ENCODE measurements at regions not wholly inside any gene's neighbourhood (a gene's known extent, or its start where the extent isn't known, plus 50 kb on each side); places are given as distances from the start of the nearest gene placed in this dataset.

DNA sequence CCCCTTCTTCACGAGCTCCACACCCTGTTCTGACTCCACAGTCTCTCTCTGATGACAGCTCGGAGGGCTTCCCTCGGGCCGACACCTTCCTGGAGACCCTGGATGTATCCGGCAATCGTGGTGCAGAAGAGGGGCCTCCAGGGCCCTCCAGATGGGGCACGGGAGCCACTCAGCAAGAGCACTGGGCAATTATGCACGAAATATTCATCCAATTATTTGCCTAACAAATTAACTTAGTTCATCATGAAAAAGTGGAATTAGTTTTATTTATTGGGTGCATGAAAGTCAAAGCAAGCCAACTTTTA, 277.3 kb upstream of the HDAC4 start:
- in situ Hi-C loops (cut with MboI) = no loop called here
- Histone ChIP-seq H3K9me1 (ENCODE audit: control insufficient read depth, insufficient read depth, low read length) (no peaks in the 10 kb centered on the region), H3K27me3 (ENCODE audit: control insufficient read depth in 2 of 2, insufficient read depth in 2 of 2, low read length in 2 of 2) (peaks cover 0 to 24% of the 10 kb centered on the region in 2 experiments; a peak in 2 of 5 replicates), H3K79me2 (ENCODE audit: control insufficient read depth, insufficient read depth, low read length) (no peaks in the 10 kb centered on the region), H3K4me3 (no peak overlapping the region), H3K36me3 (ENCODE audit: control insufficient read depth, insufficient read depth, low read length) (no peaks in the 10 kb centered on the region), H3K9me3 (replicated peaks; ENCODE audit: control insufficient read depth, insufficient read depth, low read depth, low read length) (no peaks in the 10 kb centered on the region), H2AFZ (ENCODE audit: low read depth, low read length) (no peak overlapping the region), H3K4me2 (ENCODE audit: insufficient read depth, low read length) (no peak overlapping the region), H3K27ac (ENCODE audit: extremely low read depth, low read depth, low read length) (no peak overlapping the region), H4K20me1 (replicated peaks; ENCODE audit: control insufficient read depth, insufficient read depth, low read length) (no peaks in the 10 kb centered on the region), H3K9ac (ENCODE audit: insufficient read depth in 1 of 2, low read depth in 2 of 2, low read length in 2 of 2) (no peak overlapping the region), H3K4me1 (replicated peaks in 1 of 2; ENCODE audit: control insufficient read depth in 2 of 2, insufficient read depth in 2 of 2, low read length in 2 of 2) (no peaks in the 10 kb centered on the region)
- CTCF ChIA-PET (ENCODE audit: low intra/inter-chr PET ratio) = no interaction called here
- DNase-seq (ENCODE audit: extremely low read depth in 1 of 4, low spot score in 3 of 4) = no peak
- no TSS peak for BruUV-seq (replicated peaks)
- FAIRE-seq = no peak
- TF ChIP-seq KAT8 (IDR thresholded peaks at IDR 0.05; ENCODE audit: low read depth) (no peak), ZFP36 (IDR thresholded peaks at IDR 0.05; ENCODE audit: low read depth, low read length, partially characterized antibody) (no peak), HNRNPLL (IDR thresholded peaks at IDR 0.05; ENCODE audit: low read depth, low read length, poor library complexity, severe bottlenecking) (no peak), RBM17 (IDR thresholded peaks at IDR 0.05; ENCODE audit: borderline replicate concordance, low read depth, low read length) (no peak)
- TF ChIP-seq, protein P1, sequence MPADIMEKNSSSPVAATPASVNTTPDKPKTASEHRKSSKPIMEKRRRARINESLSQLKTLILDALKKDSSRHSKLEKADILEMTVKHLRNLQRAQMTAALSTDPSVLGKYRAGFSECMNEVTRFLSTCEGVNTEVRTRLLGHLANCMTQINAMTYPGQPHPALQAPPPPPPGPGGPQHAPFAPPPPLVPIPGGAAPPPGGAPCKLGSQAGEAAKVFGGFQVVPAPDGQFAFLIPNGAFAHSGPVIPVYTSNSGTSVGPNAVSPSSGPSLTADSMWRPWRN (IDR thresholded peaks at IDR 0.05; ENCODE audit: low read depth) = no peak
- intact Hi-C loops (cut with micrococcal nuclease) = no loop called here
- ATAC-seq = no peak
- WGBS (ENCODE audit: insufficient coverage, low coverage, missing lambda C conversion rate) = 3% methylated on average over 8 of the region's 8 CpGs
- POLR2A ChIA-PET = no interaction called here
